K562 (cell line): ENCODE measurements at regions not wholly inside any gene's neighbourhood (a gene's known extent, or its start where the extent isn't known, plus 50 kb on each side); places are given as distances from the start of the nearest gene placed in this dataset.

Experiments
- ATAC-seq: fragments of 200-7000 bp; cut with Tn5 transposase; 3 replicates; pipeline ENCODE4 v1.9.1; 2020; ENCODE audit warnings: moderate library complexity
- BruUV-seq: library from RNA; stranded (reverse); fragments of 400-500 nt; replicated peaks from 2 replicates; lab custom pipeline; 2021; lab: Mats Ljungman, UMichigan
- CTCF ChIA-PET: fragments of 300-600 bp; formaldehyde crosslinking; extraction: SDS; loops from one replicate; lab custom pipeline; 2021; ENCODE audit warnings: low intra/inter-chr PET ratio; lab: Yijun Ruan, JAX
- POLR2A ChIA-PET: fragments of 300-600, 350-650 bp; sonication (Branson Sonifier 250); formaldehyde crosslinking; extraction: SDS; loops from one replicate; lab custom pipeline; 2021; ENCODE audit warnings: antibody characterized with exemption, inconsistent platforms; lab: Yijun Ruan, JAX
- DNase-seq, 4 experiments: peaks; one replicate each; pipeline versions ENCODE4 v3.0.0 to v3.0.0-alpha.2; 2011 to 2018; ENCODE audit warnings: low spot score in 3 of 4, mixed read lengths in 3 of 4; ENCODE audit errors: extremely low read depth in 1 of 4
- FAIRE-seq: peaks from 2 replicates; lab custom pipeline; 2011; peaks lifted over from hg19 to GRCh38; lab: Jason Lieb, UNC
- H2AFZ ChIP-seq: 2 replicates; pipeline ENCODE4 v1.6.0; 2011; ENCODE audit warnings: low read depth, low read length, control low read depth, inconsistent platforms
- H3K27ac ChIP-seq: fragments of 200-600 bp; 3 replicates; pipeline ENCODE4 v1.8.0; 2011; ENCODE audit warnings: low read depth, mild to moderate bottlenecking, control low read depth, inconsistent platforms, low read length, moderate library complexity, mixed read lengths; ENCODE audit errors: extremely low read depth
- H3K27me3 ChIP-seq, 2 experiments: fragments of 300-600 bp in 1 of 2; 2 replicates in 1 of 2; 3 replicates in 1 of 2; pipeline versions ENCODE4 v1.6.0 to v1.8.0; 2011; ENCODE audit warnings: inconsistent platforms in 2 of 2, low read length in 2 of 2, mild to moderate bottlenecking in 1 of 2, mixed read lengths in 1 of 2, moderate library complexity in 1 of 2; ENCODE audit not compliant: control insufficient read depth in 2 of 2, insufficient read depth in 2 of 2
- H3K36me3 ChIP-seq: fragments of 300-600 bp; 3 replicates; pipeline ENCODE4 v1.8.0; 2011; ENCODE audit warnings: mild to moderate bottlenecking, low read length, inconsistent platforms; ENCODE audit not compliant: control insufficient read depth, insufficient read depth
- H3K4me1 ChIP-seq, 2 experiments: fragments of 200-600 bp in 1 of 2; replicated peaks in 1 of 2; 2 replicates in 1 of 2; 3 replicates in 1 of 2; pipeline versions ENCODE4 v1.5.1 to v1.8.0; 2011; ENCODE audit warnings: inconsistent platforms in 2 of 2, low read length in 2 of 2, mild to moderate bottlenecking in 1 of 2, mixed read lengths in 1 of 2, moderate library complexity in 1 of 2; ENCODE audit not compliant: control insufficient read depth in 2 of 2, insufficient read depth in 2 of 2
- H3K4me2 ChIP-seq: 2 replicates; pipeline ENCODE4 v1.6.1; 2011; ENCODE audit warnings: low read length, control low read depth, inconsistent platforms, mixed read lengths; ENCODE audit not compliant: insufficient read depth
- H3K4me3 ChIP-seq: fragments of 200-600 bp; sonication (generic), shearing (Covaris generic); 2 replicates; pipeline ENCODE4 v1.5.1; 2016; ENCODE audit warnings: control low read depth, inconsistent platforms
- H3K79me2 ChIP-seq: fragments of 200-600 bp; 3 replicates; pipeline ENCODE4 v1.8.0; 2011; ENCODE audit warnings: low read length, inconsistent platforms; ENCODE audit not compliant: control insufficient read depth, insufficient read depth
- H3K9ac ChIP-seq, 2 experiments: 2 replicates each; pipeline versions ENCODE4 v1.6.0 to v1.6.1; 2011; ENCODE audit warnings: low read depth in 2 of 2, low read length in 2 of 2, control low read depth in 1 of 2, inconsistent platforms in 1 of 2, mild to moderate bottlenecking in 1 of 2, mixed read lengths in 1 of 2; ENCODE audit not compliant: insufficient read depth in 1 of 2
- H3K9me1 ChIP-seq: one replicate; pipeline ENCODE4 v1.6.0; 2011; ENCODE audit warnings: inconsistent platforms, mild to moderate bottlenecking, low read length, moderate library complexity; ENCODE audit not compliant: control insufficient read depth, insufficient read depth
- H3K9me3 ChIP-seq: replicated peaks from 2 replicates; pipeline ENCODE4 v1.5.1; 2011; ENCODE audit warnings: low read depth, low read length, inconsistent platforms; ENCODE audit not compliant: control insufficient read depth, insufficient read depth
- H4K20me1 ChIP-seq: replicated peaks from 2 replicates; pipeline ENCODE4 v1.6.1; 2011; ENCODE audit warnings: low read length, inconsistent platforms, mixed read lengths; ENCODE audit not compliant: control insufficient read depth, insufficient read depth
- ARID1B ChIP-seq: fragments of 450-650 bp; IDR thresholded peaks from 2 replicates; pipeline ENCODE4 v1.6.1; 2016; ENCODE audit warnings: antibody characterized with exemption, mild to moderate bottlenecking, inconsistent platforms
- CC2D1A ChIP-seq: fragments of 450-650 bp; IDR thresholded peaks from 2 replicates; pipeline ENCODE4 v1.6.1; 2017; ENCODE audit warnings: mild to moderate bottlenecking
- CEBPG ChIP-seq, 3 experiments: fragments of 200-800 bp in 1 of 3; sonication (Bioruptor generic) in 1 of 3; sonication (generic) in 1 of 3; formaldehyde crosslinking in 1 of 3; IDR thresholded peaks in 2 of 3; conservative IDR thresholded peaks in 1 of 3; 2 replicates each; pipeline versions ENCODE4 v1.6.1 to v1.8.0; 2016 to 2022; ENCODE audit warnings: missing compliant biosample characterization in 2 of 3, missing genetic modification characterization in 2 of 3, mild to moderate bottlenecking in 1 of 3, missing genetic modification reagents in 1 of 3
- HDAC3 ChIP-seq: fragments of 450-650 bp; IDR thresholded peaks from 2 replicates; pipeline ENCODE4 v1.6.1; 2018; ENCODE audit warnings: borderline replicate concordance, mild to moderate bottlenecking, moderate library complexity; ENCODE audit not compliant: partially characterized antibody
- HSF4 ChIP-seq: fragments of 250-450 bp; sonication (Bioruptor Pico); IDR thresholded peaks from 2 replicates; pipeline ENCODE4 v2.1.2; 2022; ENCODE audit warnings: mild to moderate bottlenecking, moderate library complexity, borderline replicate concordance
- MTA3 ChIP-seq: fragments of 450-650 bp; formaldehyde crosslinking; IDR thresholded peaks from 2 replicates; pipeline ENCODE4 v1.6.1; 2017; ENCODE audit warnings: mild to moderate bottlenecking, borderline replicate concordance
- NCOA6 ChIP-seq: fragments of 450-650 bp; IDR thresholded peaks from 2 replicates; pipeline ENCODE4 v1.6.1; 2017; ENCODE audit warnings: mild to moderate bottlenecking
- POLR2AphosphoS2 ChIP-seq: IDR thresholded peaks from 2 replicates; pipeline ENCODE4 v1.6.1; 2012; ENCODE audit warnings: low read length, improper control_type of control experiment
- RFX5 ChIP-seq: IDR thresholded peaks from 2 replicates; pipeline ENCODE4 v1.6.1; 2011; ENCODE audit warnings: low read depth, mild to moderate bottlenecking, improper control_type of control experiment, low read length
- RUNX1 ChIP-seq: sonication (generic); IDR thresholded peaks from 2 replicates; pipeline ENCODE4 v1.6.1; 2016; ENCODE audit warnings: antibody characterized with exemption, low read depth
- SAFB2 ChIP-seq: fragments of 200-400 bp; formaldehyde crosslinking; IDR thresholded peaks from 2 replicates; pipeline ENCODE4 v1.6.1; 2018; ENCODE audit warnings: borderline replicate concordance, low read length, low read depth, moderate library complexity; ENCODE audit not compliant: severe bottlenecking
- THRAP3 ChIP-seq: fragments of 450-650 bp; IDR thresholded peaks from 2 replicates; pipeline ENCODE4 v1.6.1; 2016; ENCODE audit warnings: mild to moderate bottlenecking, inconsistent platforms, borderline replicate concordance
- U2AF1 ChIP-seq: fragments of 200-400 bp; formaldehyde crosslinking; optimal IDR thresholded peaks from 2 replicates; pipeline ENCODE3; 2017; ENCODE audit warnings: mild to moderate bottlenecking, low read depth, low read length, moderate library complexity
- ZNF398 ChIP-seq: fragments of 250-450 bp; sonication (Bioruptor Pico); IDR thresholded peaks from 2 replicates; pipeline ENCODE4 v1.8.0; 2021; ENCODE audit warnings: moderate library complexity, mild to moderate bottlenecking, inconsistent platforms
- ZNF696 ChIP-seq: fragments of 250-450 bp; sonication (Bioruptor Pico); conservative IDR thresholded peaks from 2 replicates; pipeline ENCODE4 v1.4.0; 2020; ENCODE audit warnings: mild to moderate bottlenecking, moderate library complexity
- WGBS: fragments of 100-300 bp; shearing (Covaris generic); methylation state at CpG from one replicate; pipeline ENCODE4 v1.1.6; 2016; ENCODE audit warnings: low coverage, mixed read lengths; ENCODE audit not compliant: insufficient coverage; ENCODE audit errors: missing lambda C conversion rate; 5-methylcytosine and 5-hydroxymethylcytosine counted together
- in situ Hi-C: fragments of 300-500 bp; cut with MboI; formaldehyde crosslinking; loops from 4 replicates; pipeline ENCODE4 v1.15.0; 2018; ENCODE audit warnings: inconsistent platforms, mixed read lengths
- intact Hi-C: fragments of 100-400 bp; cut with micrococcal nuclease; formaldehyde crosslinking; loops from 2 replicates; pipeline ENCODE4 v1.14.2; 2022

GRCh38 chr1:81542196-81542595 lies 258.5 kb upstream of the ADGRL2 start:
- FAIRE-seq, result no peak
- BruUV-seq, result no TSS peak
- no peaks in the 10 kb centered on the region for H3K9me3 ChIP-seq

More at GRCh38 chr1:81542196-81542595, 258.5 kb upstream of the ADGRL2 start:
- no peak for ATAC-seq
- no peaks in the 10 kb centered on the region for H3K9me1 ChIP-seq
- no peak for TF ChIP-seq U2AF1
- no peak for TF ChIP-seq ZNF398 (CRISPR knock-in tag)
- TF ChIP-seq ARID1B, result no peak
- no peak for TF ChIP-seq THRAP3
- TF ChIP-seq RUNX1, result no peak
- TF ChIP-seq RFX5, result no peak
- TF ChIP-seq MTA3, result no peak
- TF ChIP-seq HSF4 (CRISPR knock-in tag), result no peak
- TF ChIP-seq SAFB2, result no peak
- no peak for TF ChIP-seq POLR2AphosphoS2
- TF ChIP-seq ZNF696 (CRISPR knock-in tag), result no peak
- no peak for TF ChIP-seq CEBPG (CRISPR knock-in tag; IDR thresholded peaks at IDR 0.05)
- TF ChIP-seq CEBPG (tag; conservative IDR thresholded peaks at IDR 0.05 in 1 of 2, IDR thresholded peaks at IDR 0.05 in 1 of 2), result no peak
- TF ChIP-seq NCOA6, result no peak
- TF ChIP-seq HDAC3, result no peak
- no peak for TF ChIP-seq CC2D1A
- no peak overlapping the region for H3K4me2 ChIP-seq
- H3K4me3 ChIP-seq, result no peak overlapping the region
- no peaks in the 10 kb centered on the region for H3K4me1 ChIP-seq
- H2AFZ ChIP-seq, result no peak overlapping the region
- H3K27ac ChIP-seq, result no peak overlapping the region
- no peaks in the 10 kb centered on the region for H3K36me3 ChIP-seq
- in situ Hi-C loops, result no loop called here
- CTCF ChIA-PET, result no interaction called here
- intact Hi-C loops, result no loop called here
- no peaks in the 10 kb centered on the region for H4K20me1 ChIP-seq
- WGBS, result 4% methylated on average over 5 of the region's 5 CpGs
- H3K9ac ChIP-seq, result no peak overlapping the region
- POLR2A ChIA-PET, result no interaction called here
- DNase-seq, result no peak
- H3K27me3 ChIP-seq, result no peaks in the 10 kb centered on the region
- H3K79me2 ChIP-seq, result no peaks in the 10 kb centered on the region
